ENCODE measurements at regions not wholly inside any gene's neighbourhood (a gene's known extent, or its start where the extent isn't known, plus 50 kb on each side); places are given as distances from the start of the nearest gene placed in this dataset.
"Not testable (repeated sequence)": the region's sequence is repeated elsewhere in the genome, so short reads cannot be mapped to it uniquely, and the experiment has no call there.

DNA sequence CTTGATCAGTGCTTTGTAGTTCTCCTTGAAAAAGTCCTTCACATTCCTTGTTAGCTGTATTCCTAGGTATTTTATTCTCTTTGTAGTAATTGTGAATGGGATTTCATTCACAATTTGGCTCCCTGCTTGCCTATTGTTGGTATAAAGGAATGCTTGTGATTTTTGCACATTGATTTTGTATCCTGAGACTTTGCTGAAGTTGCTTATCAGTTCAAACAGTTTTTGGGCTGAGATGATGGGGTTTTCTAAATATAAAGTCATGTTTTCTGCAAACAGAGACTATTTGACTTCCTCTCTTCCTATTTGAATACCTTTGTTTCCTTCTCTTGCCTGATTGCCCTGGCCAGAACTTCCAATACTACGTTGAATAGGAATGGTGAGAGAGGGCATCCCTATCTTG lies 462.5 kb upstream of the GCFC2 start:
- not testable (repeated sequence) for TF ChIP-seq TOX (CRISPR knock-in tag; IDR thresholded peaks at IDR 0.05; ENCODE audit: borderline replicate concordance); ZNF565 (CRISPR knock-in tag; conservative IDR thresholded peaks at IDR 0.05; ENCODE audit: low read depth); ESRRG (CRISPR knock-in tag; IDR thresholded peaks at IDR 0.05)
- TF ChIP-seq, protein P1, sequence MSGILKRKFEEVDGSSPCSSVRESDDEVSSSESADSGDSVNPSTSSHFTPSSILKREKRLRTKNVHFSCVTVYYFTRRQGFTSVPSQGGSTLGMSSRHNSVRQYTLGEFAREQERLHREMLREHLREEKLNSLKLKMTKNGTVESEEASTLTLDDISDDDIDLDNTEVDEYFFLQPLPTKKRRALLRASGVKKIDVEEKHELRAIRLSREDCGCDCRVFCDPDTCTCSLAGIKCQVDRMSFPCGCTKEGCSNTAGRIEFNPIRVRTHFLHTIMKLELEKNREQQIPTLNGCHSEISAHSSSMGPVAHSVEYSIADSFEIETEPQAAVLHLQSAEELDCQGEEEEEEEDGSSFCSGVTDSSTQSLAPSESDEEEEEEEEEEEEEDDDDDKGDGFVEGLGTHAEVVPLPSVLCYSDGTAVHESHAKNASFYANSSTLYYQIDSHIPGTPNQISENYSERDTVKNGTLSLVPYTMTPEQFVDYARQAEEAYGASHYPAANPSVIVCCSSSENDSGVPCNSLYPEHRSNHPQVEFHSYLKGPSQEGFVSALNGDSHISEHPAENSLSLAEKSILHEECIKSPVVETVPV (CRISPR knock-in tag; IDR thresholded peaks at IDR 0.05): not testable (repeated sequence)
- TF ChIP-seq, protein P2, sequence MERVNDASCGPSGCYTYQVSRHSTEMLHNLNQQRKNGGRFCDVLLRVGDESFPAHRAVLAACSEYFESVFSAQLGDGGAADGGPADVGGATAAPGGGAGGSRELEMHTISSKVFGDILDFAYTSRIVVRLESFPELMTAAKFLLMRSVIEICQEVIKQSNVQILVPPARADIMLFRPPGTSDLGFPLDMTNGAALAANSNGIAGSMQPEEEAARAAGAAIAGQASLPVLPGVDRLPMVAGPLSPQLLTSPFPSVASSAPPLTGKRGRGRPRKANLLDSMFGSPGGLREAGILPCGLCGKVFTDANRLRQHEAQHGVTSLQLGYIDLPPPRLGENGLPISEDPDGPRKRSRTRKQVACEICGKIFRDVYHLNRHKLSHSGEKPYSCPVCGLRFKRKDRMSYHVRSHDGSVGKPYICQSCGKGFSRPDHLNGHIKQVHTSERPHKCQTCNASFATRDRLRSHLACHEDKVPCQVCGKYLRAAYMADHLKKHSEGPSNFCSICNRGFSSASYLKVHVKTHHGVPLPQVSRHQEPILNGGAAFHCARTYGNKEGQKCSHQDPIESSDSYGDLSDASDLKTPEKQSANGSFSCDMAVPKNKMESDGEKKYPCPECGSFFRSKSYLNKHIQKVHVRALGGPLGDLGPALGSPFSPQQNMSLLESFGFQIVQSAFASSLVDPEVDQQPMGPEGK (CRISPR knock-in tag; IDR thresholded peaks at IDR 0.05; ENCODE audit: borderline replicate concordance): not testable (repeated sequence)

Data from SK-N-SH treated with all-trans-retinoic acid at 6 μM for 48 hours (cell line).